Liver (tissue), 8 donors: ENCODE measurements at regions not wholly inside any gene's neighbourhood (a gene's known extent, or its start where the extent isn't known, plus 50 kb on each side); places are given as distances from the start of the nearest gene placed in this dataset.

Source experiments
- DNase-seq: peaks from one replicate; pipeline ENCODE4 v3.0.0-alpha.2; 2017; ENCODE audit warnings: low spot score
- H3K27ac ChIP-seq, 2 donors: one replicate each; pipeline ENCODE4 v1.7.0; 2013; ENCODE audit warnings: inconsistent platforms in 2 of 2, low read length in 2 of 2, control low read depth in 1 of 2, low read depth in 1 of 2, mild to moderate bottlenecking in 1 of 2
- H3K27me3 ChIP-seq, 4 donors: one replicate each; pipeline versions ENCODE4 v1.6.1 to v1.7.0; 2013; ENCODE audit warnings: low read length in 3 of 4, inconsistent platforms in 1 of 4, mild to moderate bottlenecking in 1 of 4, moderate library complexity in 1 of 4; ENCODE audit not compliant: control insufficient read depth in 4 of 4, insufficient read depth in 4 of 4
- H3K36me3 ChIP-seq, 4 donors: one replicate each; pipeline versions ENCODE4 v1.6.1 to v1.7.0; 2013; ENCODE audit warnings: low read length in 3 of 4, mild to moderate bottlenecking in 3 of 4, low read depth in 1 of 4, moderate library complexity in 1 of 4; ENCODE audit not compliant: control insufficient read depth in 4 of 4, insufficient read depth in 3 of 4
- H3K4me1 ChIP-seq, 4 donors: one replicate each; pipeline versions ENCODE4 v1.6.1 to v1.7.0; 2013; ENCODE audit warnings: low read length in 3 of 4, mild to moderate bottlenecking in 3 of 4, moderate library complexity in 1 of 4; ENCODE audit not compliant: control insufficient read depth in 4 of 4, insufficient read depth in 4 of 4
- H3K4me3 ChIP-seq, 3 donors: one replicate each; pipeline versions ENCODE4 v1.6.1 to v1.7.0; 2013; ENCODE audit warnings: low read length in 3 of 3, control low read depth in 1 of 3, low read depth in 1 of 3, mild to moderate bottlenecking in 1 of 3
- H3K9ac ChIP-seq, 2 donors: one replicate each; pipeline ENCODE4 v1.7.0; 2013; ENCODE audit warnings: low read length in 2 of 2, mild to moderate bottlenecking in 2 of 2, moderate library complexity in 2 of 2, control low read depth in 1 of 2, low read depth in 1 of 2
- H3K9me3 ChIP-seq, 4 donors: one replicate each; pipeline versions ENCODE4 v1.6.1 to v1.7.0; 2013; ENCODE audit warnings: low read length in 3 of 4; ENCODE audit not compliant: control insufficient read depth in 4 of 4
- ATF3 ChIP-seq: IDR thresholded peaks from 2 replicates; pipeline ENCODE4 v1.6.1; 2016; ENCODE audit warnings: antibody characterized with exemption
- EGR1 ChIP-seq, 2 donors: IDR thresholded peaks; 2 replicates each; pipeline ENCODE4 v1.6.1; 2016 to 2018; ENCODE audit warnings: antibody characterized with exemption in 2 of 2, low read depth in 2 of 2
- FOXA1 ChIP-seq: IDR thresholded peaks from 2 replicates; pipeline ENCODE4 v1.6.1; 2016; ENCODE audit warnings: antibody characterized with exemption
- HNF4G ChIP-seq: IDR thresholded peaks from 2 replicates; pipeline ENCODE4 v1.6.1; 2016; ENCODE audit warnings: antibody characterized with exemption
- NR2F2 ChIP-seq: IDR thresholded peaks from 2 replicates; pipeline ENCODE4 v1.6.1; 2016; ENCODE audit warnings: antibody characterized with exemption
- RAD21 ChIP-seq, 2 donors: IDR thresholded peaks; 2 replicates each; pipeline ENCODE4 v1.6.1; 2016; ENCODE audit warnings: antibody characterized with exemption in 2 of 2, mild to moderate bottlenecking in 2 of 2
- TAF1 ChIP-seq: conservative IDR thresholded peaks from 2 replicates; pipeline ENCODE4 v1.6.1; 2016; ENCODE audit warnings: antibody characterized with exemption, mild to moderate bottlenecking
- YY1 ChIP-seq: IDR thresholded peaks from 2 replicates; pipeline ENCODE4 v1.6.1; 2016; ENCODE audit warnings: antibody characterized with exemption, mild to moderate bottlenecking
- WGBS: extraction: QIAGEN DNeasy Blood & Tissue Kit; methylation state at CpG from one replicate; pipeline ENCODE4 v1.1.7; 2013; 5-methylcytosine and 5-hydroxymethylcytosine counted together
- TF ChIP-seq, protein P1 (sequence below): fragments of 150-350 bp; IDR thresholded peaks from 2 replicates; pipeline ENCODE4 v1.5.1; 2017; ENCODE audit warnings: improper control_type of control experiment, low read depth, low read length; ENCODE audit not compliant: missing input control
- TF ChIP-seq, protein P2 (sequence below): IDR thresholded peaks from 2 replicates; pipeline ENCODE4 v1.6.1; 2016; ENCODE audit warnings: antibody characterized with exemption
- TF ChIP-seq, protein P3 (sequence below): IDR thresholded peaks from 2 replicates; pipeline ENCODE4 v1.6.1; 2016; ENCODE audit warnings: antibody characterized with exemption, mild to moderate bottlenecking
- donor health status: healthy.
- donor health status: healthy.
- donor health status: healthy.
- donor health status: healthy.
- donor health status: healthy.

- Histone ChIP-seq H3K9ac (no peak overlapping the region), H3K27me3 (no peaks in the 10 kb centered on the region), H3K27ac (no peak overlapping the region), H3K4me1 (no peaks in the 10 kb centered on the region), H3K9me3 (peaks cover 0 to 2% (median 0%) of the 10 kb centered on the region in 4 donors), H3K4me3 (no peak overlapping the region), H3K36me3 (no peaks in the 10 kb centered on the region)
- TF ChIP-seq, protein P1, sequence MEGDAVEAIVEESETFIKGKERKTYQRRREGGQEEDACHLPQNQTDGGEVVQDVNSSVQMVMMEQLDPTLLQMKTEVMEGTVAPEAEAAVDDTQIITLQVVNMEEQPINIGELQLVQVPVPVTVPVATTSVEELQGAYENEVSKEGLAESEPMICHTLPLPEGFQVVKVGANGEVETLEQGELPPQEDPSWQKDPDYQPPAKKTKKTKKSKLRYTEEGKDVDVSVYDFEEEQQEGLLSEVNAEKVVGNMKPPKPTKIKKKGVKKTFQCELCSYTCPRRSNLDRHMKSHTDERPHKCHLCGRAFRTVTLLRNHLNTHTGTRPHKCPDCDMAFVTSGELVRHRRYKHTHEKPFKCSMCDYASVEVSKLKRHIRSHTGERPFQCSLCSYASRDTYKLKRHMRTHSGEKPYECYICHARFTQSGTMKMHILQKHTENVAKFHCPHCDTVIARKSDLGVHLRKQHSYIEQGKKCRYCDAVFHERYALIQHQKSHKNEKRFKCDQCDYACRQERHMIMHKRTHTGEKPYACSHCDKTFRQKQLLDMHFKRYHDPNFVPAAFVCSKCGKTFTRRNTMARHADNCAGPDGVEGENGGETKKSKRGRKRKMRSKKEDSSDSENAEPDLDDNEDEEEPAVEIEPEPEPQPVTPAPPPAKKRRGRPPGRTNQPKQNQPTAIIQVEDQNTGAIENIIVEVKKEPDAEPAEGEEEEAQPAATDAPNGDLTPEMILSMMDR: no peak
- TF ChIP-seq ATF3 (no peak), TAF1 (no peak), YY1 (no peak), NR2F2 (no peak), FOXA1 (no peak)
- TF ChIP-seq, protein P2, sequence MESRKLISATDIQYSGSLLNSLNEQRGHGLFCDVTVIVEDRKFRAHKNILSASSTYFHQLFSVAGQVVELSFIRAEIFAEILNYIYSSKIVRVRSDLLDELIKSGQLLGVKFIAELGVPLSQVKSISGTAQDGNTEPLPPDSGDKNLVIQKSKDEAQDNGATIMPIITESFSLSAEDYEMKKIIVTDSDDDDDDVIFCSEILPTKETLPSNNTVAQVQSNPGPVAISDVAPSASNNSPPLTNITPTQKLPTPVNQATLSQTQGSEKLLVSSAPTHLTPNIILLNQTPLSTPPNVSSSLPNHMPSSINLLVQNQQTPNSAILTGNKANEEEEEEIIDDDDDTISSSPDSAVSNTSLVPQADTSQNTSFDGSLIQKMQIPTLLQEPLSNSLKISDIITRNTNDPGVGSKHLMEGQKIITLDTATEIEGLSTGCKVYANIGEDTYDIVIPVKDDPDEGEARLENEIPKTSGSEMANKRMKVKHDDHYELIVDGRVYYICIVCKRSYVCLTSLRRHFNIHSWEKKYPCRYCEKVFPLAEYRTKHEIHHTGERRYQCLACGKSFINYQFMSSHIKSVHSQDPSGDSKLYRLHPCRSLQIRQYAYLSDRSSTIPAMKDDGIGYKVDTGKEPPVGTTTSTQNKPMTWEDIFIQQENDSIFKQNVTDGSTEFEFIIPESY: no peak
- DNase-seq: no peak
These were observed 584.0 kb upstream of the GHITM start for GRCh38 chr10:83555264-83555663.

DNA sequence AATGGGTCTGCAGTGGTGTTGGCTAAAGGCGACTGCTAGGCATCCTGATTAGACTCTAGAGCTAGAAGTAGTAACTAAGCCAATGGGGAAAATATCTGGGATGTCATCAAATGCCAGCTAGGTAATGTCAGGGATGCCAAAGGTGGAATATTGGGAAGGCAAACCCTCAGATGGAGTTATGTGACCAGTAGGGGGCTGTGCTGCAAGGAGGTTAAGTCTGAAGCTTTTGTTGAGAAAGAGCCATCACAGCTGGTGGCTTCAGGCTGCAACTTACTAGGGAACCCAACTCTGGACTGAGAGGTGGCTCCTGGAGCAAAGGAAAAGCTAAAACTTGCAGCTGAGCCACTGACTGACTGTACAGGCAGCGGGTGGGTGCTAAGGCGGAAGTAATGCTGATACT, 576.9 kb upstream of the GHITM start:
- 98% methylated on average over 3 of the region's 3 CpGs for WGBS
- DNase-seq: no peak
- H3K36me3 ChIP-seq: no peaks in the 10 kb centered on the region
- no peaks in the 10 kb centered on the region for H3K27me3 ChIP-seq
- TF ChIP-seq RAD21 (IDR thresholded peaks at IDR 0.05) (peak in 1 of 2 donors; percentile 17), EGR1 (IDR thresholded peaks at IDR 0.05; ENCODE audit: low read depth in 2 of 2) (no peak), HNF4G (no peak)
- TF ChIP-seq, protein P3, sequence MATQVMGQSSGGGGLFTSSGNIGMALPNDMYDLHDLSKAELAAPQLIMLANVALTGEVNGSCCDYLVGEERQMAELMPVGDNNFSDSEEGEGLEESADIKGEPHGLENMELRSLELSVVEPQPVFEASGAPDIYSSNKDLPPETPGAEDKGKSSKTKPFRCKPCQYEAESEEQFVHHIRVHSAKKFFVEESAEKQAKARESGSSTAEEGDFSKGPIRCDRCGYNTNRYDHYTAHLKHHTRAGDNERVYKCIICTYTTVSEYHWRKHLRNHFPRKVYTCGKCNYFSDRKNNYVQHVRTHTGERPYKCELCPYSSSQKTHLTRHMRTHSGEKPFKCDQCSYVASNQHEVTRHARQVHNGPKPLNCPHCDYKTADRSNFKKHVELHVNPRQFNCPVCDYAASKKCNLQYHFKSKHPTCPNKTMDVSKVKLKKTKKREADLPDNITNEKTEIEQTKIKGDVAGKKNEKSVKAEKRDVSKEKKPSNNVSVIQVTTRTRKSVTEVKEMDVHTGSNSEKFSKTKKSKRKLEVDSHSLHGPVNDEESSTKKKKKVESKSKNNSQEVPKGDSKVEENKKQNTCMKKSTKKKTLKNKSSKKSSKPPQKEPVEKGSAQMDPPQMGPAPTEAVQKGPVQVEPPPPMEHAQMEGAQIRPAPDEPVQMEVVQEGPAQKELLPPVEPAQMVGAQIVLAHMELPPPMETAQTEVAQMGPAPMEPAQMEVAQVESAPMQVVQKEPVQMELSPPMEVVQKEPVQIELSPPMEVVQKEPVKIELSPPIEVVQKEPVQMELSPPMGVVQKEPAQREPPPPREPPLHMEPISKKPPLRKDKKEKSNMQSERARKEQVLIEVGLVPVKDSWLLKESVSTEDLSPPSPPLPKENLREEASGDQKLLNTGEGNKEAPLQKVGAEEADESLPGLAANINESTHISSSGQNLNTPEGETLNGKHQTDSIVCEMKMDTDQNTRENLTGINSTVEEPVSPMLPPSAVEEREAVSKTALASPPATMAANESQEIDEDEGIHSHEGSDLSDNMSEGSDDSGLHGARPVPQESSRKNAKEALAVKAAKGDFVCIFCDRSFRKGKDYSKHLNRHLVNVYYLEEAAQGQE: no peak
- no peak overlapping the region for H3K27ac ChIP-seq
- H3K9me3 ChIP-seq: no peaks in the 10 kb centered on the region
- H3K9ac ChIP-seq: no peak overlapping the region
- no peaks in the 10 kb centered on the region for H3K4me1 ChIP-seq
- H3K4me3 ChIP-seq: no peak overlapping the region
